Activated B cell treated with CpG ODN at 0.5 μM for 24 hours (primary cell): ENCODE measurements at regions not wholly inside any gene's neighbourhood (a gene's known extent, or its start where the extent isn't known, plus 50 kb on each side); places are given as distances from the start of the nearest gene placed in this dataset.
"Not testable (repeated sequence)": the region's sequence is repeated elsewhere in the genome, so short reads cannot be mapped to it uniquely, and the experiment has no call there.

Source experiments
- ATAC-seq: fragments of 200-7000 bp; cut with Tn5 transposase; one replicate; pipeline ENCODE4 v1.10.0; 2021; ENCODE audit warnings: low read depth, mild to moderate bottlenecking, moderate library complexity
- CTCF ChIA-PET: fragments of 350-600 bp; sonication (Branson Sonifier 250); formaldehyde crosslinking; loops from one replicate; lab custom pipeline; 2021; ENCODE audit warnings: antibody characterized with exemption; lab: Charles Lee
- POLR2A ChIA-PET: fragments of 350-600 bp; sonication (Branson Sonifier 250); formaldehyde crosslinking; loops from one replicate; lab custom pipeline; 2021; ENCODE audit warnings: antibody characterized with exemption; lab: Charles Lee
- DNase-seq: peaks from one replicate; pipeline ENCODE4 v3.0.0; 2022
- H3K27ac Mint-ChIP-seq: one replicate; pipeline ENCODE4 v1.8.0; 2020; ENCODE audit warnings: mixed read lengths
- H3K27me3 Mint-ChIP-seq: one replicate; pipeline ENCODE4 v1.8.0; 2021; ENCODE audit warnings: mixed read lengths
- H3K36me3 Mint-ChIP-seq: one replicate; pipeline ENCODE4 v1.8.0; 2021; ENCODE audit warnings: low read depth, mixed read lengths
- H3K4me1 Mint-ChIP-seq: one replicate; pipeline ENCODE4 v1.8.0; 2021; ENCODE audit warnings: mixed read lengths
- H3K4me3 Mint-ChIP-seq: one replicate; pipeline ENCODE4 v1.8.0; 2020; ENCODE audit warnings: mild to moderate bottlenecking, mixed read lengths
- H3K9me3 Mint-ChIP-seq: one replicate; pipeline ENCODE4 v1.8.0; 2020; ENCODE audit warnings: mixed read lengths
- intact Hi-C: fragments of 100-400 bp; cut with micrococcal nuclease; formaldehyde crosslinking; loops from one replicate; pipeline ENCODE4 v1.15.1; 2024
- TF ChIP-seq, protein P1 (sequence below): fragments of 200-600 bp; IDR thresholded peaks from one replicate; pipeline ENCODE4 v1.8.0; 2022; ENCODE audit warnings: antibody characterized with exemption, mild to moderate bottlenecking

DNA sequence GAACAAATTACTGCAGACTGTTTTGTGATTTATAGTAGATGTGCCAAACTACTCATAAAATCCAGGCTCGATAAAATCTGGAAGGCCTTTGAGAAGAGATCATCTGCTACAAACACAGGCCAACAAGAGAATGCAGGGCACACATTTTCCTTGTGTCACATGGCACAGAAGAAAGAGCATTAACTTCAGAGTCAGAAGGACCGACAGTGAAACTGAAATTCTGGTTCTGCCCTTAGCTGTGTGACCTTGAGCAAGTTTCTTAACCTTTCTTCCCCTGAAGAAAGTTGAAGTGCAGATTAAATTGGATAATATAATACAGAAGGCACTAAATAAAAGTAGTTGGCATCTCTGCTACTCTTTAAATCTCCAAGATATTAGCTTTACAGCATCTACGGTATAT lies 338.4 kb upstream of the IRAK1BP1 start:
- TF ChIP-seq, protein P1, sequence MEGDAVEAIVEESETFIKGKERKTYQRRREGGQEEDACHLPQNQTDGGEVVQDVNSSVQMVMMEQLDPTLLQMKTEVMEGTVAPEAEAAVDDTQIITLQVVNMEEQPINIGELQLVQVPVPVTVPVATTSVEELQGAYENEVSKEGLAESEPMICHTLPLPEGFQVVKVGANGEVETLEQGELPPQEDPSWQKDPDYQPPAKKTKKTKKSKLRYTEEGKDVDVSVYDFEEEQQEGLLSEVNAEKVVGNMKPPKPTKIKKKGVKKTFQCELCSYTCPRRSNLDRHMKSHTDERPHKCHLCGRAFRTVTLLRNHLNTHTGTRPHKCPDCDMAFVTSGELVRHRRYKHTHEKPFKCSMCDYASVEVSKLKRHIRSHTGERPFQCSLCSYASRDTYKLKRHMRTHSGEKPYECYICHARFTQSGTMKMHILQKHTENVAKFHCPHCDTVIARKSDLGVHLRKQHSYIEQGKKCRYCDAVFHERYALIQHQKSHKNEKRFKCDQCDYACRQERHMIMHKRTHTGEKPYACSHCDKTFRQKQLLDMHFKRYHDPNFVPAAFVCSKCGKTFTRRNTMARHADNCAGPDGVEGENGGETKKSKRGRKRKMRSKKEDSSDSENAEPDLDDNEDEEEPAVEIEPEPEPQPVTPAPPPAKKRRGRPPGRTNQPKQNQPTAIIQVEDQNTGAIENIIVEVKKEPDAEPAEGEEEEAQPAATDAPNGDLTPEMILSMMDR: no peak
- ChIA-PET CTCF (no interaction called here), POLR2A (no interaction called here)
- H3K36me3 Mint-ChIP-seq: no peaks in the 10 kb centered on the region
- H3K9me3 Mint-ChIP-seq: peaks cover 3% of the 10 kb centered on the region
- intact Hi-C loops: no loop called here
- no peak overlapping the region for H3K27ac Mint-ChIP-seq
- no peaks in the 10 kb centered on the region for H3K4me1 Mint-ChIP-seq
- DNase-seq (no peak), ATAC-seq (no peak)
- no peaks in the 10 kb centered on the region for H3K27me3 Mint-ChIP-seq
- no peak overlapping the region for H3K4me3 Mint-ChIP-seq

GRCh38 chr6:78530208-78530607 lies 337.1 kb upstream of the IRAK1BP1 start:
- TF ChIP-seq, protein P1: no peak
- no peaks in the 10 kb centered on the region for H3K4me1 Mint-ChIP-seq
- ATAC-seq (no peak), DNase-seq (no peak)
- H3K27ac Mint-ChIP-seq: no peak overlapping the region
- no peak overlapping the region for H3K4me3 Mint-ChIP-seq
- H3K27me3 Mint-ChIP-seq: no peaks in the 10 kb centered on the region
- CTCF ChIA-PET: no interaction called here
- intact Hi-C loops: no loop called here
- no peaks in the 10 kb centered on the region for H3K36me3 Mint-ChIP-seq
- peaks cover 6% of the 10 kb centered on the region for H3K9me3 Mint-ChIP-seq
- POLR2A ChIA-PET: no interaction called here

DNA sequence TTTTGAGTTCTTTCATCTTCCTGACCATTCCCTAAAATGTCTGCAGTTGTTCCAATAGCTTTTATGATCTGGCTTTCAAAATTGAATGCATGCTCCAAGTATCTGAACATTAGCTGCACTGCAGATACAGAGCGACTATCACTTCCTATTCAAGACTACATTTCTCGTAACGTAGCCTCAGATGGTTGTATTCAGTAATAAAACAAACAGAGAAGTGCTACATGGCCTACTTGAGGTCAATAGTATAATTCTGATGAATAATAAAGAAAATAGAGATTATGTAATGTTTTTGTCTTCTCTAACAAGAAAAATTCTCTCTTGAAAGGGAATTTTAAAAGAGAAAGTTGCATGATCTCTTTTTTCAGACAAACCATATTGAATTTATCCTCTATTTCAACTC lies 333.9 kb upstream of the IRAK1BP1 start:
- H3K9me3 Mint-ChIP-seq: peaks cover 6% of the 10 kb centered on the region
- TF ChIP-seq, protein P1: no peak
- ATAC-seq (no peak), DNase-seq (no peak)
- intact Hi-C loops: no loop called here
- POLR2A ChIA-PET: no interaction called here
- no peaks in the 10 kb centered on the region for H3K36me3 Mint-ChIP-seq
- H3K27ac Mint-ChIP-seq: no peak overlapping the region
- CTCF ChIA-PET: no interaction called here
- no peaks in the 10 kb centered on the region for H3K4me1 Mint-ChIP-seq
- no peak overlapping the region for H3K4me3 Mint-ChIP-seq
- H3K27me3 Mint-ChIP-seq: no peaks in the 10 kb centered on the region

DNA sequence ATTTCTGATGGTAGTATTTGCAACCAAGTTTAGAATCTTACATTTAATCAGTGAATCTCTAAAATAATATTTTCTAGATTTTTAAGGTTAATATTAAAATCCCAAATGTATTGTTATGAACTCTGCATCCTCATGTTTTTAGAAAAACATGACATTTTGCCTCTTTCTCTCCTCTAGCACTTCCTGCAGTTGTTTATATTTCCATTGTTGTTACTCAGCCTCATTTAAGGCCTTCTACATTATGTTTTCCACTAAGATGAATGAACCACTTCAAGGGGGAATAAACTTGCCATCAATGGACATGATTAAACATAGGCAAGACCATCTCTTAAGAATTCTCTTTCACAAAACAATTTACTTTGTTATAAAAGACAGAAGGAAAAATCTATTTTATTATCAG lies 333.5 kb upstream of the IRAK1BP1 start:
- no peaks in the 10 kb centered on the region for H3K27me3 Mint-ChIP-seq
- CTCF ChIA-PET: no interaction called here
- TF ChIP-seq, protein P1: no peak
- no peaks in the 10 kb centered on the region for H3K4me1 Mint-ChIP-seq
- no peak overlapping the region for H3K4me3 Mint-ChIP-seq
- POLR2A ChIA-PET: no interaction called here
- peaks cover 6% of the 10 kb centered on the region for H3K9me3 Mint-ChIP-seq
- ATAC-seq (no peak), DNase-seq (no peak)
- no peaks in the 10 kb centered on the region for H3K36me3 Mint-ChIP-seq
- intact Hi-C loops: no loop called here
- H3K27ac Mint-ChIP-seq: no peak overlapping the region

- CTCF ChIA-PET: no interaction called here
- peaks cover 6% of the 10 kb centered on the region for H3K9me3 Mint-ChIP-seq
- H3K4me1 Mint-ChIP-seq: no peaks in the 10 kb centered on the region
- DNase-seq (no peak), ATAC-seq (no peak)
- TF ChIP-seq, protein P1: no peak
- no peak overlapping the region for H3K4me3 Mint-ChIP-seq
- no peak overlapping the region for H3K27ac Mint-ChIP-seq
- POLR2A ChIA-PET: no interaction called here
- H3K36me3 Mint-ChIP-seq: no peaks in the 10 kb centered on the region
- no peaks in the 10 kb centered on the region for H3K27me3 Mint-ChIP-seq
- intact Hi-C loops: loop anchor here (2.0 kb wide), 1 partner anchor 39 kb away; no protein-coding TSS in a partner anchor
Measured at GRCh38 chr6:78538002-78538401, 329.3 kb upstream of the IRAK1BP1 start.

GRCh38 chr6:78547636-78548035 lies 319.7 kb upstream of the IRAK1BP1 start:
- H3K36me3 Mint-ChIP-seq, H3K27me3 Mint-ChIP-seq, CTCF ChIA-PET, DNase-seq, H3K4me3 Mint-ChIP-seq, ATAC-seq, H3K27ac Mint-ChIP-seq, H3K9me3 Mint-ChIP-seq, POLR2A ChIA-PET, intact Hi-C loops, H3K4me1 Mint-ChIP-seq: not testable (repeated sequence)
